ENCODE measurements at regions not wholly inside any gene's neighbourhood (a gene's known extent, or its start where the extent isn't known, plus 50 kb on each side); places are given as distances from the start of the nearest gene placed in this dataset.

GRCh38 chr1:83787246-83787998 lies 211.5 kb downstream of the TTLL7 start:
- ATAC-seq (ENCODE audit: insufficient number of reproducible peaks, low FRiP score, low read depth): no peak
- no peak for TF ChIP-seq CTCF (IDR thresholded peaks at IDR 0.05)

GRCh38 chr1:83781667-83782066 lies 217.3 kb downstream of the TTLL7 start:
- H3K27ac ChIP-seq: no peak overlapping the region
- TF ChIP-seq CTCF (IDR thresholded peaks at IDR 0.05): no peak
- H3K4me3 ChIP-seq: no peak overlapping the region
- H3K4me1 ChIP-seq (ENCODE audit: control insufficient read depth in 1 of 2, low read depth in 2 of 2): no peaks in the 10 kb centered on the region
- DNase-seq (ENCODE audit: low spot score) (no peak), ATAC-seq (ENCODE audit: insufficient number of reproducible peaks, low FRiP score, low read depth) (no peak)
- no peaks in the 10 kb centered on the region for H3K36me3 ChIP-seq
- no peaks in the 10 kb centered on the region for H3K27me3 ChIP-seq (replicated peaks; ENCODE audit: insufficient read depth)
- peaks cover 7% of the 10 kb centered on the region for H3K9me3 ChIP-seq

More at GRCh38 chr1:83787246-83787998, 211.5 kb downstream of the TTLL7 start:
- no peak overlapping the region for H3K4me3 ChIP-seq
- no peaks in the 10 kb centered on the region for H3K27me3 ChIP-seq (replicated peaks; ENCODE audit: insufficient read depth)
- no peaks in the 10 kb centered on the region for H3K36me3 ChIP-seq
- no peak overlapping the region for H3K27ac ChIP-seq
- no peak for DNase-seq (ENCODE audit: low spot score)
- peaks cover 7% of the 10 kb centered on the region for H3K9me3 ChIP-seq
- no peaks in the 10 kb centered on the region for H3K4me1 ChIP-seq (ENCODE audit: control insufficient read depth in 1 of 2, low read depth in 2 of 2)

GRCh38 chr1:83779565-83779964 lies 219.4 kb downstream of the TTLL7 start:
- Histone ChIP-seq H3K36me3 (no peaks in the 10 kb centered on the region), H3K27me3 (replicated peaks; ENCODE audit: insufficient read depth) (no peaks in the 10 kb centered on the region), H3K27ac (no peak overlapping the region), H3K4me1 (ENCODE audit: control insufficient read depth in 1 of 2, low read depth in 2 of 2) (no peaks in the 10 kb centered on the region), H3K4me3 (no peak overlapping the region), H3K9me3 (peaks cover 7% of the 10 kb centered on the region)
- TF ChIP-seq CTCF (IDR thresholded peaks at IDR 0.05): no peak
- no peak for DNase-seq (ENCODE audit: low spot score)
- ATAC-seq (ENCODE audit: insufficient number of reproducible peaks, low FRiP score, low read depth): no peak

- TF ChIP-seq CTCF (IDR thresholded peaks at IDR 0.05): no peak
- DNase-seq (ENCODE audit: low spot score): no peak
These were observed 221.2 kb downstream of the TTLL7 start for GRCh38 chr1:83777758-83778101.

GRCh38 chr1:83776913-83777757 lies 221.8 kb downstream of the TTLL7 start:
- no peaks in the 10 kb centered on the region for H3K4me1 ChIP-seq (ENCODE audit: control insufficient read depth in 1 of 2, low read depth in 2 of 2)
- H3K4me3 ChIP-seq: no peak overlapping the region
- no peaks in the 10 kb centered on the region for H3K27me3 ChIP-seq (replicated peaks; ENCODE audit: insufficient read depth)
- no peaks in the 10 kb centered on the region for H3K36me3 ChIP-seq
- no peaks in the 10 kb centered on the region for H3K9me3 ChIP-seq
- DNase-seq (ENCODE audit: low spot score) (no peak), ATAC-seq (ENCODE audit: insufficient number of reproducible peaks, low FRiP score, low read depth) (no peak)
- no peak overlapping the region for H3K27ac ChIP-seq
- no peak for TF ChIP-seq CTCF (IDR thresholded peaks at IDR 0.05)

More at GRCh38 chr1:83777758-83778101, 221.2 kb downstream of the TTLL7 start:
- no peaks in the 10 kb centered on the region for H3K4me1 ChIP-seq (ENCODE audit: control insufficient read depth in 1 of 2, low read depth in 2 of 2)
- H3K4me3 ChIP-seq: no peak overlapping the region
- no peak for ATAC-seq (ENCODE audit: insufficient number of reproducible peaks, low FRiP score, low read depth)
- no peak overlapping the region for H3K27ac ChIP-seq
- H3K27me3 ChIP-seq (replicated peaks; ENCODE audit: insufficient read depth): no peaks in the 10 kb centered on the region
- H3K9me3 ChIP-seq: no peaks in the 10 kb centered on the region
- no peaks in the 10 kb centered on the region for H3K36me3 ChIP-seq

Measured in thoracic aorta (tissue), 2 donors.